ENCODE measurements at regions not wholly inside any gene's neighbourhood (a gene's known extent, or its start where the extent isn't known, plus 50 kb on each side); places are given as distances from the start of the nearest gene placed in this dataset.

- H3K18ac ChIP-seq (ENCODE audit: low read depth, low read length): no peak overlapping the region
- POLR2A ChIA-PET (ENCODE audit: unreplicated experiment): no interaction called here
- ATAC-seq (ENCODE audit: low read depth): no peak
- no peak overlapping the region for H3K27ac ChIP-seq (ENCODE audit: insufficient read depth, low read length)
- no peak overlapping the region for H2AK9ac ChIP-seq (replicated peaks; ENCODE audit: low read depth, low read length, poor library complexity)
- no TSS peak for BruUV-seq (replicated peaks)
- no peak overlapping the region for H3K9ac ChIP-seq (ENCODE audit: low read depth, low read length)
- H3K14ac ChIP-seq (replicated peaks; ENCODE audit: low read depth, low read length): no peak overlapping the region
- H3K79me1 ChIP-seq (ENCODE audit: low read depth in 1 of 2, low read length in 2 of 2): no peaks in the 10 kb centered on the region
- H3K9me1 ChIP-seq (ENCODE audit: insufficient read depth, low read length): no peaks in the 10 kb centered on the region
- dilution Hi-C loops (cut with HindIII; ENCODE audit: low sequenced_read_pairs, unreplicated experiment) (no loop called here), in situ Hi-C loops (cut with MboI; ENCODE audit: low sequenced_read_pairs) (no loop called here), intact Hi-C loops (cut with micrococcal nuclease) (no loop called here)
- no peaks in the 10 kb centered on the region for H3K27me3 ChIP-seq (ENCODE audit: control insufficient read depth, insufficient read depth, low read length)
- TF ChIP-seq FOS (IDR thresholded peaks at IDR 0.05; ENCODE audit: low read depth, low read length) (no peak), MAZ (IDR thresholded peaks at IDR 0.05; ENCODE audit: borderline replicate concordance, low read depth, low read length) (no peak), NFE2L2 (IDR thresholded peaks at IDR 0.05; ENCODE audit: low read depth, low read length) (no peak), SMC3 (IDR thresholded peaks at IDR 0.05; ENCODE audit: low read depth, low read length) (no peak), USF2 (IDR thresholded peaks at IDR 0.05; ENCODE audit: low read depth, low read length) (no peak), MXI1 (IDR thresholded peaks at IDR 0.05; ENCODE audit: borderline replicate concordance, low read depth, low read length) (no peak), CTCF (conservative IDR thresholded peaks at IDR 0.05; ENCODE audit: low read depth, low read length) (no peak), ELK1 (IDR thresholded peaks at IDR 0.05; ENCODE audit: borderline replicate concordance, low read depth, low read length) (no peak), BHLHE40 (IDR thresholded peaks at IDR 0.05; ENCODE audit: low read depth, low read length) (no peak), CHD1 (IDR thresholded peaks at IDR 0.05; ENCODE audit: low read depth, low read length) (no peak)
- H4K5ac ChIP-seq (ENCODE audit: low read depth, low read length): no peak overlapping the region
- no peak overlapping the region for H2AK5ac ChIP-seq (ENCODE audit: low read depth, low read length)
- no peak overlapping the region for H3K4me2 ChIP-seq (ENCODE audit: low read depth, low read length)
- H3K56ac ChIP-seq (ENCODE audit: extremely low read depth, insufficient read depth, low read length): no peak overlapping the region
- no peak for DNase-seq
- no peak overlapping the region for H3K4ac ChIP-seq (ENCODE audit: low read depth, low read length)
- H3K36me3 ChIP-seq (ENCODE audit: control insufficient read depth, insufficient read depth, low read length): no peaks in the 10 kb centered on the region
- no peaks in the 10 kb centered on the region for H4K20me1 ChIP-seq (ENCODE audit: insufficient read depth, low read length)
- H2BK20ac ChIP-seq (ENCODE audit: low read depth, low read length): no peak overlapping the region
- H2BK120ac ChIP-seq (ENCODE audit: low read depth, low read length): no peak overlapping the region
- no peak overlapping the region for H2BK5ac ChIP-seq (ENCODE audit: low read depth, low read length, poor library complexity, severe bottlenecking)
- H3K23ac ChIP-seq (ENCODE audit: low read depth, low read length): no peak overlapping the region
- no peak overlapping the region for H2BK15ac ChIP-seq (ENCODE audit: low read depth, low read length)
- no peak overlapping the region for H4K91ac ChIP-seq (ENCODE audit: insufficient read depth, low read depth, low read length)
- CTCF ChIA-PET: no interaction called here
- no peak overlapping the region for H3K4me3 ChIP-seq (ENCODE audit: insufficient read depth, low read depth, low read length)
- no peak overlapping the region for H4K8ac ChIP-seq (ENCODE audit: low read depth in 2 of 2, low read length in 2 of 2)
- no peaks in the 10 kb centered on the region for H3K4me1 ChIP-seq (ENCODE audit: control insufficient read depth, insufficient read depth, low read length)
- no peak overlapping the region for H2AFZ ChIP-seq (replicated peaks; ENCODE audit: low read length, poor library complexity)
- no CpG with 5 or more reads among the region's 2 CpGs for WGBS, 2 experiments (ENCODE audit: extremely low coverage in 2 of 2, insufficient read length in 1 of 2)
- H3K9me3 ChIP-seq (ENCODE audit: control insufficient read depth, insufficient read depth, low read length): peaks cover 3% of the 10 kb centered on the region; the same call in 1 of the 2 replicates
Measured at GRCh38 chr6:9233226-9233625, 797.9 kb upstream of the SLC35B3 start.
